HG03097 (cell line): ENCODE measurements at regions not wholly inside any gene's neighbourhood (a gene's known extent, or its start where the extent isn't known, plus 50 kb on each side); places are given as distances from the start of the nearest gene placed in this dataset.
"Not testable (repeated sequence)": the region's sequence is repeated elsewhere in the genome, so short reads cannot be mapped to it uniquely, and the experiment has no call there.

Experiments used
- ATAC-seq: cut with Tn5 transposase; IDR thresholded peaks from one replicate; pipeline ENCODE4 v1.9.1; 2021; ENCODE audit not compliant: unreplicated experiment, low FRiP score

DNA sequence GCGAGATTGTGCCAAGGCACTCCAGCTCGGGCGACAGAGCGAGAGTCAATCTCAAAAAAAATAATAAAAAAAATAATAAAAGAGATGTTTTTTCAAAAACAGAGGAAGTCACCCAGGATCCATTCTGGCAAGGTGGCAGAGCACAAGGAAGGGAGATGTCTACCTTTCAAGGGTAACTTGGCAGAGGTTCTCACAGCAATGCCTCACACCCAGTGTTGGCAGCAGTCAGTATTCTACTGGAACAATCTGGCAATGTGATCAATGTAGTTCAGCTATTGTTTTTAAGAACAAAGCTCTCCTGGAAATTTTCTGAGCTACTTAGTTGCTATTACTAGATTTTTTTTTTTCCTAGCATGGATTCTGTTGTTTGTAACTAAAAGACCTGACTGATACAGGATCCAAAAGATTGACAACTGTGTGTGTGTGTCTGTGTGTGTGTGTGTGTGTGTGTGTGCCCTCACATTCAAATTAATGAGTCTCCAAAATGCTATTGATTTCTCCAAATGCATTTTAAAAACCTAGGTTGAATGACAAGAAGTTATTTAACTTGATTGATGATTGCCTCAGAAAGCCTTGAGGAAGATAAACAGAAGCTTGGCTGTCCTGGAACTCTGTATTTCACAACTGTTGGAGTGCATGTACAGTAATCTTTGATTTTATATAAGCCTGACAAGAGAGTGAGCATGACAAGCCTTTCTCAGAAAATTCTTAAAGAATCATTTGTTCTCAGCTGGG is 114.1 kb upstream of the RREB1 start:
- ATAC-seq, result no peak

- no peak for ATAC-seq
These were observed 113.0 kb upstream of the RREB1 start for GRCh38 chr6:6994796-6995195.

DNA sequence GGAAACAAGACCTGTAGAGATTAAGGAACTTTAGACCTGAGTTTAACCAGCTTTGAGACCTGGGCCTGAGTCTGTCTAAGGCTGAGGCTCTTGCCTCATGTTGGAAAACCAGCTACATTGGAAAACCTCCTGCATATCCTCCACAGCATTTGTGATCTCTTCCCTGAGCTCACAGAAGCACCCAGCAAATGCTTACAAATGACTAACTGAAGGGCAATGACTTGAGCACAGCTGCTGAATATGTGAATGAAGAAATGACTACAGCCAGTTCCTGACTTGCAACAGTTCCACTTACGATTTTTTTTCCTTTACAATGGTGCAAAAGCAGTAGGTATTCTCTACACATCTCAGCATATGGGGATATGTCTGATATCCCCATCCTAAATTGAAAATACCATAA is 112.4 kb upstream of the RREB1 start:
- no peak for ATAC-seq

- ATAC-seq, result no peak
These were observed 111.6 kb upstream of the RREB1 start for GRCh38 chr6:6996124-6996523.

GRCh38 chr6:6997263-6998193 is 110.2 kb upstream of the RREB1 start:
- no peak for ATAC-seq

DNA sequence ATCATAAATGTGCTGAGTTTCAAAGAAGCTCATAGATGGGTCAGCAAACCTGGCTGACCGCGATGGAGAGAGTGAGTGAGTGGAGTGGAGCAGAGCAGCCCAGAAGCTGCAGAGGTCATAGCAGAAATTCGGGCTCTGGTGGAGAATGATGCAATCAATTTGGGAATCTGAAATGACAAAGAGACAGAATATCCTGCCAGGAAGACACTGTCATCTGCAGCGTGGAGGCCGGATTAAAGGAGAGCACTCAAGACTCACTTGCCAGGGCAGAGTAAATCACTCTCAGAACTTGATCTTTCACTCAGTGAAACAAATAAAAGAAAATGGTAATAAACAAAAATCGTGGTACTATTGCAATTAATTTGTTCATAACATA is 109.6 kb upstream of the RREB1 start:
- no peak for ATAC-seq

- no peak for ATAC-seq
These were observed 106.7 kb upstream of the RREB1 start for GRCh38 chr6:7000825-7001777.

DNA sequence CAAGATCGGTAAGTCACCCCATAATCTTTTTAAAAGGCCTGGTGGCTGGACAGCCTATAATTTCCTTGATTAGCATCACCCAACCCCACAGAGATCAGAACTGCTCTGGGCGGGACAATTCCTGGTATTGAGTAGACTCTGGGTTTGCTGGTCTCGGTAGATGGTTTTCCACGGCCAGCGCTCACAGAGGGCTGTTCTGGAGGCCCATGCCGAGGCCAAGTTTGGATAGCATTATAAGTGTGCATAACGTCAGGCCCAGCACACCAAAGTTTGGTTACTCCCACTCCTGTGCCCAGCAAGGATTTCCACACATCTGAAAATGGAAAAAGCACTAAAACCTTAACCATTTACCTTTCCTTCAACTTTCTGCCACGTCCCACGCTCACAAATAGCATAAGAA is 104.7 kb upstream of the RREB1 start:
- no peak for ATAC-seq

DNA sequence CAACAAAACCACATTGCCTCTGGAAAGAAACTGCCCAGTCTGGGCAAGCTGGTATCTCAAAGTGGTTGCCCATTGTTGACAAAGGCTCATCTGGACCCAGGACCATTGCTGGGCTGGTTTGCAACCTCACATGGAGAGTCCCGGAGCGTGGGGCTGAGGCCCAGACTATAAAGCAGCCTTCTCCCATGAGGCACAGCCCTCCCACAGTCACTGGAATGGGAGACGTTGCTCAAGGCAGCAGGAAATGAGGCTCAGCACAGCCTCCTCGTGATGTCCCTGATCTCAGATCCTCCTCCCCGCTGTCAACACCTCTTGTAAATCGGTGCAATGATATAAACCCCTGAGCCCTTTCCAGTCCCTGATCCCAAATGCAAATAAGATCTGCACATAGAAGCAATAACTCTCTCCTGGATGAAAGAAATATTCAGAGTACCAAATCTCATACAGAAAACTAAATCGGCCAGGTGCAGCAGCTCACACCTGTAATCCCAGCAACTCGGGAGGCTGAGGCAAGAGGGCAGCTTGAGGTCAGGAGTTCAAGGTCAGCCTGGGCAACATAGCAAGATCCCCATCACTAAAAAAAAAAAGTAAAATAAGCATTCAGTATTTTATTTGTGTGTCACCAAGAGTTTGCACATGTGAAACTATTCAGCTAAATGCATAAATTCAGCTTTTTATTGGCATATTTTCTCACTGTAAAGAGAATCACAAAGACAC is 103.0 kb upstream of the RREB1 start:
- ATAC-seq, result no peak

- no peak for ATAC-seq
These were observed 101.1 kb upstream of the RREB1 start for GRCh38 chr6:7006515-7007191.

- ATAC-seq, result no peak
These were observed 99.2 kb upstream of the RREB1 start for GRCh38 chr6:7008451-7008988.

DNA sequence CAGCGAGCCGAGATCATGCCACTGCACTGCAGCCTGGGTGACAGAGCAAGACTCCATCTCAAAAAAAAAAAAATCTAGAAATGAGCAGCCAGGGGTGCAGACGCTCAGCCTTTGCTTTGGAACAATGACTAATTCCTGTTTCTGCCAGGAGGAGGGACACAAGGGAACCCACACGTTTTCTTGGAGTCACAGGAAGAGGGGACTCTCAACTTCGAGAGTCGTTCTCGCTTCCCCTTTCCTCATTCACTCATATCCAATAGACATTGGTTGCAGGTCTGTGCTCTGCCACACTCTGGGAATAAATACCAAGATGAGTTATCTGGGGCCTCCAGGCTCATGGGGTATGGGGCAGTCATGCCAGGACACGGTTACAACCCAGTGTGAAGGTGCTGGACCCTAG is 91.5 kb upstream of the RREB1 start:
- no peak for ATAC-seq

- no peak for ATAC-seq
These were observed 86.5 kb upstream of the RREB1 start for GRCh38 chr6:7021301-7021700.

- no peak for ATAC-seq
These were observed 81.9 kb upstream of the RREB1 start for GRCh38 chr6:7025861-7026260.

- ATAC-seq, result not testable (repeated sequence)
These were observed 78.8 kb upstream of the RREB1 start for GRCh38 chr6:7028963-7029362.

DNA sequence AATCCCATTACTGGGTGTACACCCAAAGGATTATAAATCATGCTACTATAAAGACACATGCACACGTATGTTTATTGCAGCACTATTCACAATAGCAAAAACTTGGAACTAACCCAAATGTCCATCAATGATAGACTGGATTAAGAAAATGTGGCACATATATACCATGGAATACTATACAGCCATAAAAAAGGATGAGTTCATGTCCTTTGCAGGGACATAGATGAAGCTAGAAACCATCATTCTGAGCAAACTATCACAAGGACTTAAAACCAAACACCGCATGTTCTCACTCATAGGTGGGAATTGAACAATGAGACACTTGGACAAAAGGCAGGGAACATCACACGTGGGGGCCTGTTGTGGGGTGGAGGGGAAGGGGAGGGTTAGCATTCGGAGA is 76.8 kb upstream of the RREB1 start:
- ATAC-seq, result not testable (repeated sequence)

DNA sequence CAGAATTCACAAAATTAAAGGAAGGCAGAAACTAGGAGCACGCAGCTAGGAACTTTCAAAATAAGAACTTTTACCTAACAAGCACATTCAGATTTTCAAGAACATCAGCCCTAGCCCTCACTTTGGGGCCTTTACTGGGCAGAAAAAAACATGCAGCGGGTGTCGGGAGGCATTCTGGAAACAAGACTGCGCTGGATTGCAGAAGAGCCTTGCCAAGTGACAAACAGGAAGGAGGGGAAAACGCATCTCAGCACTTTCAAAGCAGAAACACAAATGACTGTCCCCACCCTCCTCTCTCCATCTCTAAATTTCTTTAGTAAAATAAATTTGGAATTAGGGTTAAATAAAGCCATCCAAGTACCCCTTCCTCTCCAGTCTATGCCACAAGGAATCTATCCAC is 74.6 kb upstream of the RREB1 start:
- no peak for ATAC-seq

GRCh38 chr6:7034055-7034454 is 73.7 kb upstream of the RREB1 start:
- no peak for ATAC-seq

GRCh38 chr6:7035837-7036249 is 71.9 kb upstream of the RREB1 start:
- no peak for ATAC-seq
